ENCODE measurements at regions not wholly inside any gene's neighbourhood (a gene's known extent, or its start where the extent isn't known, plus 50 kb on each side); places are given as distances from the start of the nearest gene placed in this dataset.

DNA sequence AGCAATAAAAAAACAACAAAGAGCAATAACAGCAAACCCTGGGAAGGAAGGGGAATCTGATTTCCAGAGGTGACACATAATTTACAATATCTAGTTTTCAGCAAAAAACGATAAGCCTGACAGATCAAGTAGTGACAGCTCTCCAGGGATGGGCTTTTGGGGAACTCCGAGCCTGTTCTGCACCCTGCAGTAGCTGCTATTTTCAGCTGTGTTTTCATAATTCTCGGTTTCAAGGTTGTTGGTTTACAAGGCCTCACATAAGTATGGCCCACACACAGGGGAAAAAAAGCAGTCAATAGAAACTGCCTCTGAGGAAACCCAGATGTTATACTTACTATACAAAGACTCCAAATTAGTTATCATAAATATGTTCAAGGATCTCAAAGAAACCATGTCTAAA is 67.7 kb upstream of the CTLA4 start:
- TF ChIP-seq POLR2AphosphoS5 (IDR thresholded peaks at IDR 0.05) (no peak), CTCF (IDR thresholded peaks at IDR 0.05) (no peak), EP300 (IDR thresholded peaks at IDR 0.05) (no peak)

Measured in stomach (tissue), 4 donors.